Activated naive CD8-positive, alpha-beta T cell treated with anti-CD3 and anti-CD28 coated beads, Interleukin-2, amount 50 U/mL, for 16 hours (primary cell): ENCODE measurements at regions not wholly inside any gene's neighbourhood (a gene's known extent, or its start where the extent isn't known, plus 50 kb on each side); places are given as distances from the start of the nearest gene placed in this dataset.

Source experiments
- DNase-seq: peaks from one replicate; pipeline ENCODE4 v3.0.0-alpha.2; 2020; ENCODE audit warnings: low read depth, low spot score

DNA sequence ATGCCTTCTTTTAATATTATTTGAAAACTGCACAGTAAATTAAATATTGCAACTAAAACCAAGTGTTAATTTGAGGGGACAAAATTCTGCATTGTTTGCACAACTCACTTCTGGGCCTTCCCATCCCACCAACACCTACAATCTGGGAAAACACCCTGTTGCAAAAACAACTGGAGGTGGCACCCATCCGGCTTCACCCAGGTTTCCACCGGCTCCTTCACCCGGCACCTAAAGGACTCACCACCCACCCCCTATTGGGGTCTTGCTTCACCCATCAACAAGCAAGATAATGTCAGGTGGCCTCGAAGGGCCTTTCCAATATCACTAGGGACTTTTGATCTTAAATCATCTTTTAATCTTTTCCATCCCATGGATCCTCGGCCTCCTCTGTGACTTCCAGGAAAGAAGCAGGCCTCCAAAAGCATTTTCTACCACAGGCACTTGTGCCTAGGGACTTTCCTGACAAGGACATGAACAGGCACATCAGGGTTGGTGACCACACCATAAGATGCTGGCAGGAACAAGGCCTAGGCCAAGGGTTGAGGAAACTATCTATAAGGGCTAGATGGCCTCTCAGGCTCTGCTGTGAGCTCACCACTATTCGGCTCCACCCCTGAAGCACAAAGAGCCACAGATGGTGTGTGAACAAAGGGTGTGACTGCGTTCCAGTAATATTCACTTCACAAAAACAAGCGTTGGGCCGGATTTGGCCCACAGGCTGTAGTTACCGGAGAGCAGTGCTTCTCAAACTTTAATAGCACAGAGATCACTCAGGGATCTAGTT is 205.1 kb downstream of the AUH start:
- no peak for DNase-seq

DNA sequence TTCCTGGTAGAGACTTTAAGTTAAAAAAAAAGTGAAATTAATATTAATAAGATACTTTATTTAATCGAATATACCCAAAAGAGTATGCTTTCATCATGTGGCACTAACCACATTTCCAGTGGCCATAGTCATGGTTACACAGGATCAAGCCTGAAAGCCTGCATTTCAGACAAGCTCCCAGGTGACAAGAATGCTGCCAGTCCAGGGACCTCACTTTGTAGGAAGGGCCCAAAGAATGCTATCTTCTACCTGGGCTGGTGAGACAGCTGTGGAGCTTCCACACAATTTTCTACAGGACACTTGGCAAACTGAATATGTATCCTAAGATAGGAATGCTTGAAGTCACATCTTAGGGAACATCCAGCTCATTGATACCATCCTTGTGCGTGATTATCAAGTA is 203.8 kb downstream of the AUH start:
- DNase-seq = no peak

DNA sequence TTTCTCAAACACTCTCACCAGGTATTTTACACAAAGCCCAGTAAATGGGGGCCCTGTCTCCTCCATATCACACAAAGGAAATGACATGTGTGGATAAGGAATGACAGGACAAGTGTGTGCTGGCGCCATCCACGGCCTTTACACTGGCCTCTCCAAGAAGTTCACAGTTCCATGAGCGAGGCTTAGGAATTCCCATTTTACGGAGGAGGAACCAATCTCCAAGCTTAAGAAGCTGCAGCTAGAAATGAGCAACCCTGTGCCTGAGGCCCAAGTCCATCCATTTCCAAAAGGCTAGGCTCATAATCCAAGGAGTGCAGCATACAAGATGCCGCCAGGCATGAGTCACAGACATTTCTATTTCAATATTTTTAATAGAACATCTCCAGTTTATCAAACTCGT is 203.4 kb downstream of the AUH start:
- no peak for DNase-seq

DNA sequence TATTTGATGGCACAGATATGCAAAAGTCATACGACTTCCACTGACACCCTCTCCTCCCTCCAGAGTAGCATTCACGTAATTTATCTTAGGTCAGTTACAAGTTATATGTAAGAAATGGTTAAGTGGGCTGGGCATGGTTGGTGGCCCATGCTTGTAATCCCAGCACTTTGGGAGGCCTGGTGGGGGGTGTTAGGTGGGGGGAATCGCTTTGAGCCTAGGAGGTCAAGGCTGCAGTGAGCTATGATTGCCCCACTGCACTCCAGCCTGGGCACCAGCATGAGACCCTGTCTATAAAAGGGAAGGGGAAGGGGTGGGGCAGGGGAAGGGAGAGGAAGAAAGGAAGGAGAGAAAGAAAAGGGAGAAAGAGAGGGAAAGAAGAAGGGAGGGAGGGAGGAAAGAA is 202.8 kb downstream of the AUH start:
- no peak for DNase-seq

DNA sequence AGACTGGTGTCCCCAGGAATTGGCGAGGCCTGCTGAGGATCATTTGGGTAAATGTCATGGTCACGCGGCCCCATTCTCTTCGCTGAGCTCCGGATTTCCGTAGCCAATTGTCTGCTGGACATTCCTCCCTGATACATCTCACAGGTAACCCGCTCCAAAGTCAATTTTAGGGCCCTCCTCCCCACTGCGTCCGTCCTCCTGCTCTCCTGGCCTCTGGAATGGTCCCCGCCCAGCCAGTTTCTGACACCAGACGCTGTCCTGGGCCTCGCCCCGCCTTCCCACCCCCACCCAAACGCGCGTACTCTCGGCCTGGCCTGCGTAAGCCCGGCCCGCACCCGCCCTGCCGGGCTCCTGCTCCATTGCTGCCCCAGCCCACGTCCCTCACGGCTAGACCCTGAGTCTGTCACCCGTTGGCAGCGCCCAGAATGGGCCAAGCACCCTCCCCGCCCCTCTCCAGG is 202.0 kb downstream of the AUH start:
- no peak for DNase-seq

DNA sequence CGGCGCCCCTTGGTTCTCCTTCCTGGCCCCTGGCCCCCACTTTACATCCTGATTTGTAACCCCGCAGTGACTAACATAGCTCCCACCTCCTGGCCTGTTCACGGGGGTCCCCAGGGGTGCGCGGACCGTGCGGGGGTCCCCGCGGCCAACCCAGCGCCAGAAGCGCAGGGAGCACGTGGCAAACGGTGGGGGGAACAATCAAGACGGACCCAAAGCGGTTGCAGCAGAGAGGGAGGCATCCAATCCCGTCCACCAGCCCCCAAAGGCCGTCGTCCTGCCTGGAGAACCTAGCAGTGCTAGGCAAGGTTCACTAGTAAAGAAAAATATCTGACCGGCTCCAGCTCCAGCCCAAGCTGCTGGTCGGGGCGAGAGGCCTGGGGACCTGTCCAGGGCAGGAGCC is 201.5 kb downstream of the AUH start:
- no peak for DNase-seq

DNA sequence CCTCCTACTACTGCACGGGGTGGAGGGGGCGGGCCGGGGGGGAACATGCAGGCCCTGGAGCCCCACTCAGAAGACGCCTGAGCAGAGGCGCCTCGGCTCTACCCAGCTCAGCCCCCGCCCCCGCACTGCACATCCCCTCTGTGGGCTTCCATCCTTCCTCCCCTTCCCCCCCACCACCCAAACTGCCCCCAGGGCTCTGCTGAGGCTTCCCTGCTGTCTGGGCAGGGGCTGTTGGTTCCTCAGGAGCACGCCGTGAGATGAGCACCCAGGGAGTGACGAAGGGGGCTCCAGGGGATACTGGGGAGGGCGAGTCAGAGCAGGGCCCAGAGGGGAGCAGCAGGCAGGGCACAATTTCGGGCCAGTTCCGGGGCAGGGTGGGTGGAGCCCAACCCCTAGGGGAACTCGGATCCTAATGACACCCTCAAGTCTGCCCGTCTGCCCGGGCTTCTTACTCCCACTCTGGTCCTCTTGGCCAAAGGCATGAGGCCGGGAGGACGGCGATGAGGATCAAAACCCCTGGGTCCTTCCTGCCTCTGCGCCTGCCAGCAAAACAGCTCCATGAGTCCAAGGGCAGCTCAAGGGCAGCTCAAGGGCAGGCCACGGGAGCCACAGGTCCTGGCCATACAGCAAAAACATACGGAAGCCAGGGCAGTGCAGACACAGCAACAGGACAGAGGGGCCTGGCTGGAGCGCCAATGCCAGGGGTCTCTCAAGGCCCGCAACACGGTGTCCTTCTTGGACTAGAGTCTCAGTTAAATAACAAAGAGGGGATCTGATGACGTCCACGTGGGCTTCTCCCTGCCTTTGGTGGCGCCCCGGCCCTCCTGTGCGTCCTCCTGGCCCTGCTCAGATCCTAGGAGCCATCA is 200.9 kb downstream of the AUH start:
- no peak for DNase-seq

DNA sequence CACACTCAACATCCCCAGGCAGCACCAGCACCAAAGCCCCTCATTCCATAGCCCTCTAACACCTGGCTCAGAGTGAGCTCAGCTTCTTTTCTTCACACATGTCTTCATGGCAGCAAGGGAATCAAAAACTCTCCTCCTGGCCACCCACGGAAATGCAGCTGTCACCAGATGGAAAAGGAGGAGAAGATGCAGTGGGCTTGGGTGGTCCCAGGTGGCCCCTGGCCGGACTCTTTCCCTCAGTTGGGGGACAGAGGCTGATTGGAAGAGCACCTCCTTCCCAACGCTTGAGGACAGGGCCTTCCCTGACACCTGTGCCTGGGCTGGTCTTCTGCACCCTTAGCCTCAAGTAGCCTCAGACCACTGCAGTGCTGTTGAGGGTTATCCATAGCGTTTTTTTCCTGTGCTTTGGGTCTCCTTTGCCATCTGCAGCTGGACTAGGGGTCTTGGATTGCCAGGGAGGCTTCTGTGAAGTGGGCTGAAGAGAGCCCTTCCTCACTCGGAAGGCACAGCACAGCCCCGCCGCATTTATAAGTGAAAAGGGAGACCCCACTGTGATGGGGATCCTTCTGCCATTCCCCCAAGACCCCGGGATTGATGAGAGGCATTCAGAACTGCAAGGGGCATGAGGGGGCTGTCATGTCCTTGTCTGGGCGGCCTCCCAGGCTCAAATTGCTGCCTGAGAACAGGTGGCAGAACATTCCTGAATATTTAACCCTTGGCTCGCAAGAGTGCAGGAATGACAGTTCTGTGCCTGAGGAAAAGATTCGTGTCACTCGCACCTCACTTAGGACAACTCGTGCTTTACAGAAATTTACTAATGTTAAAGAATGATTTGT is 200.0 kb downstream of the AUH start:
- no peak for DNase-seq

DNA sequence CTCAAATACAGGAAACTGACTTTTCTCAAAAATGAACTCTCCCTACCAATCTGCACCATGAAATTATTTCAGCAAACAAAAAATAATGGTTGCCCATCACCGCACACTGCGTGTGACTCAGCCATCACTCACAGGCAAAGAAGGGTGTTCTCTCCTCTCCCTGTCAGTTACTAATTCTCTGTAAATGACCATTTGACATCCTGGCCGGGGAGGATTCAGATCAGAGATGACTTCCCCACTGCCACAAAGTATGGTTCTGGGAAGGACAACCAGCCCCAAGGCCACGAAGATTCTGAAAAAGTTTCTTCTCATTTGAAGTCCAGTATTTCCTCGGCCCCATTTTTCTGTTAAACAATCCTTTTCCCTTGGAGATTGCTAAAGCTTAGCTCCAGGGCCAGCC is 199.4 kb downstream of the AUH start:
- DNase-seq = no peak

DNA sequence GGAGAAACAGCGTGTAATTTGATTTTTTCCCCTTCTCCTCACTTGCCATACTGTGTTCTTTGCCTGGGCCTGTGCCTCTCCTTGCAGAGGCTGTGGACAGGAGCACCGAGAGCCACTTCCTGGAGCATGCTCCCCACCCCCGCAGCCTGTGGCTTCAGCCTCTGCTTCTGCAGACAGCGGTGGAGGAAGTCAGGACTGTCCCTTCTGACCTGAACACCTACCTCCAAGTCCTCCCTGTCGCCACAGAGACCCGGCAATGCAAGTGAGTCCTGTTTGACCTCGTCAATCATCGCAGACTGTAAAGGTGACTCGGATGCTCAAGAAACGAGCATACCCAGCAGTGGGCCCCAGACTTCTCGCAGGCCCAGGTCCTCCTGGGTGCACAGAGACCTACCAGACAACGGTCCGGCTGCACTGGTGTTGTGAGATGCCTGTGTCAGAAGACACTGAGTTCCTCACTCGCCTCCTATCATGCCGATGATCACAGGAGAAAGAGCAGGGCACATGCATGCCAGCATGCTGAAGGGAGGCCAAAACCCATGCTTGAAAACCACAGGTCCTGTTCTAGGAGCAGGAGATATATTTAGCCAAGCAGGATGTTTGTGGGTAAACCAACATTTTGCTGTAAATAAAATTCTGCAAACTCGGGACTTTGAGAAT is 198.8 kb downstream of the AUH start:
- DNase-seq = no peak

DNA sequence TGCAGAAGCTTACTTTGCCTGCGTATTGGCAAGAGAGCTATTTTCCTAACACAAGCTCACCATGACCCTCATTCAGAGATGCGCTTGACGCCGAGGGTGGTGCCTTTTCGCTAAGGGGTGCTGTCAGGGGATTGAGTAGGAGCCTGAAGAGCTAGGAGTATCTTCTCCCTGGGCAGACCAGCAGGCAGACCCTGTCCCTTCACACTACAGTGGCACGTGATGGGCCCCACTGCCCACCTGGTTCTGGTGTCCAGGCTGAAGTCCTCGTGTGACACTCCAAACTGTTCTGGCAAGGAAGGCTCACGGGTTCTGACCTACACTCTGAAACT is 198.3 kb downstream of the AUH start:
- no peak for DNase-seq

DNA sequence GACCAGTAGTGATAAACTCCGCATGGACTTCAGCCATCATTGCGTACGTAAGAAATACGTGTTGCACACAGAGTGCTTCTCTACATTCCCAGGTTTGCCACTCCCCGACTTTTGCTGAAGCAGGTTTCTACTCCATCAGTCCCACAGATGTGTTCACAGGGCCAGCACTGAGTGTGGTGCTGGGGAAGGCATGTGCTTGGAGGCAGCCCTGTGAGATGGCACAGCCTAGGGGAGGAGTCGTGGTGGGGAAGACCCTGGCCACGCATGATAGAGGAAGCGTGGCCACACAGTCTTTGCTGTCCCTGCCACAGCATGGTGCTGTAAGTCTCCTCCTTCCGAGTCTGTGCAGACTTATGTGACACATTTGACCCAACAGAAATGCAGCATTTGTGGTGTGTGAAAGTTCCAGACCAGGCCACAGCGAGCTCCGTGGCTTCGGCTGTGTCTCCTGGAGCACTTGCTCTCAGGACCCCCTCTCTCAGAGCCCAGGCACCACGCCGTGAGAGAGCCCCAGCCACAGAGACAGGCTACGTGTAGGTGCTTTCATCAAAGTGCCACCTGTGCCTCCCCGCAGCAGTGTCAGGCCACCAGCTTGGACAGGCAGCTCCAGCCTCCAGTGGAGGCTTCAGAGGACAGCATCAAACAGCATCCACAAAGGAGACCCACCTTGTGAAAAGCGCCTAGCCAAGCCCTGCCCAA is 197.8 kb downstream of the AUH start:
- DNase-seq = no peak
